ENCODE measurements at regions not wholly inside any gene's neighbourhood (a gene's known extent, or its start where the extent isn't known, plus 50 kb on each side); places are given as distances from the start of the nearest gene placed in this dataset.

DNA sequence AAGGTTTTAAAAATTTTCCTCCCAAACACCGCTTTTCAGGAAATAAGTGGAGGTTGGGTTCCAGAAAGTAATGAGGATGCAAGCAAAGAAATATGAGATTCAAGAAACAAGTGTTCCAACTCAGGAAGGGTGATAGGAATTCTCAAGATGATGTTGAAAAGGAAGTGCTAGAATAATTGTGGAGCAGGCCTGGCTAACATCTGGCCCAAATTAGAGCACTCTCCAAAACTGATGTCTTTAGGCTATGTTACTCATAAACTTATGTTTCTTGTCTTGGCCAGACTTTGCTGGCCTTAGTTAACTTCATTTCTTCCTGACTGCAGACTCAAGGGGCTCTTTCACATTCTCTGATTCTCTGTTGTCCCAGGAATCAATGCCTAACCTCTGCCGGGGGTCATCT lies 116.3 kb downstream of the TMTC3 start:
- Histone ChIP-seq H3K27me3 (no peaks in the 10 kb centered on the region), H3K36me3 (replicated peaks in 1 of 2) (no peaks in the 10 kb centered on the region), H3K9me3 (replicated peaks in 1 of 3) (no peaks in the 10 kb centered on the region), H3K4me1 (replicated peaks in 1 of 2) (no peaks in the 10 kb centered on the region), H3K4me3 (no peak overlapping the region), H3K27ac (no peak overlapping the region)
- intact Hi-C loops (cut with DNase I), result no loop called here
- TF ChIP-seq POLR2A (IDR thresholded peaks at IDR 0.05), result no peak
- TF ChIP-seq, protein P1, sequence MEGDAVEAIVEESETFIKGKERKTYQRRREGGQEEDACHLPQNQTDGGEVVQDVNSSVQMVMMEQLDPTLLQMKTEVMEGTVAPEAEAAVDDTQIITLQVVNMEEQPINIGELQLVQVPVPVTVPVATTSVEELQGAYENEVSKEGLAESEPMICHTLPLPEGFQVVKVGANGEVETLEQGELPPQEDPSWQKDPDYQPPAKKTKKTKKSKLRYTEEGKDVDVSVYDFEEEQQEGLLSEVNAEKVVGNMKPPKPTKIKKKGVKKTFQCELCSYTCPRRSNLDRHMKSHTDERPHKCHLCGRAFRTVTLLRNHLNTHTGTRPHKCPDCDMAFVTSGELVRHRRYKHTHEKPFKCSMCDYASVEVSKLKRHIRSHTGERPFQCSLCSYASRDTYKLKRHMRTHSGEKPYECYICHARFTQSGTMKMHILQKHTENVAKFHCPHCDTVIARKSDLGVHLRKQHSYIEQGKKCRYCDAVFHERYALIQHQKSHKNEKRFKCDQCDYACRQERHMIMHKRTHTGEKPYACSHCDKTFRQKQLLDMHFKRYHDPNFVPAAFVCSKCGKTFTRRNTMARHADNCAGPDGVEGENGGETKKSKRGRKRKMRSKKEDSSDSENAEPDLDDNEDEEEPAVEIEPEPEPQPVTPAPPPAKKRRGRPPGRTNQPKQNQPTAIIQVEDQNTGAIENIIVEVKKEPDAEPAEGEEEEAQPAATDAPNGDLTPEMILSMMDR (IDR thresholded peaks at IDR 0.05), result no peak
- WGBS, 4 donors, result 91 to 99% (median 93%) methylated on average over 2 of the region's 2 CpGs
- no peak for DNase-seq

DNA sequence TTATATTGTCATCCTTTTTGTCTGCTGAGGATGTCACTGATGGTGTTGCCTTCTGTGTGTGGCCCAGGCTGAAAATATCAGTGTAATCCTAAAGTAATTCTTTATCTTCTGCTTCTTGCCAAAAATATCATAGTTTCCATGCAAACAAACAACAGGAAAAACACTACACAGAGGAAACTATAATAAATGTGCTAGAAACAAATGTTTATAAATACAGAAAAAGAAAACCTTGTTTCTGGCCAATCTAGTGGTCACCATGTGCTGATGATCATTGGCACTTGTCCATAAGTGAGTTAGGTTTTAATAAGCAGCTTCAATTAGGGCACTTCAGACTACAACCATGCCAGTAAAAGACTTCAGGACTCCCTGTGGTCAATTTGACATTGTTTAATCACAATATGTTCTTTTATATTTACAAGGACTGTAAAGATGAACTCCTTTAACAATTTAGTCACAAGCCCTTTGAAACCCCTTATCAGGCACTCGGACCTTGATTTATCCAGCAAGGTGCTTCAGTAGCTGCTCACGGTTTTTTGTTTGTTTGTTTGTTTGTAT lies 124.8 kb downstream of the TMTC3 start:
- intact Hi-C loops (cut with DNase I), result no loop called here
- no peaks in the 10 kb centered on the region for H3K4me1 ChIP-seq (replicated peaks in 1 of 2)
- TF ChIP-seq, protein P1 (IDR thresholded peaks at IDR 0.05), result no peak
- no peak for TF ChIP-seq POLR2A (IDR thresholded peaks at IDR 0.05)
- H3K27me3 ChIP-seq, result no peaks in the 10 kb centered on the region
- no peak for DNase-seq
- H3K9me3 ChIP-seq (replicated peaks in 1 of 3), result no peaks in the 10 kb centered on the region
- H3K4me3 ChIP-seq, result no peak overlapping the region
- H3K27ac ChIP-seq, result no peak overlapping the region
- no peaks in the 10 kb centered on the region for H3K36me3 ChIP-seq (replicated peaks in 1 of 2)
- 44 to 65% (median 54%) methylated on average over 2 of the region's 2 CpGs for WGBS, 4 donors

DNA sequence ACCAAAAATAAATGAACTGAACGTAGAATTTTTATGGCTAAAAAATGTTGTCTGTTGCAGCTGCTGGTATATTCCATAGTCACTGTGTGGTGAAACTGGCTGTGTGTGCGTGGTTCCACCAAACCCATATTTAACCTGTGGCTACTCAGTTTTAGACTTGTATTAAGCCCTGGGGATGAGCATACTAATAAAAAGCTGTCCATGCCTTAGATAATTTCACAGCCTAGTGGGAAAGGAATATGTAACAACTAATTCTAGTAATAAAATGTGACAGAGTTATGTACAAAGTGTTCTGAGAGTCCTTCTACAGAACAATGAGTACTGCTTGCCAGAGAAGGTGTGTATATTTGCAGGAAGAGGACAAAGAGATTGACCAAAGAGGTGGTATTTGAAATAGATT lies 125.5 kb downstream of the TMTC3 start:
- H3K36me3 ChIP-seq (replicated peaks in 1 of 2), result no peaks in the 10 kb centered on the region
- H3K27me3 ChIP-seq, result no peaks in the 10 kb centered on the region
- H3K9me3 ChIP-seq (replicated peaks in 1 of 3), result no peaks in the 10 kb centered on the region
- no peak for TF ChIP-seq POLR2A (IDR thresholded peaks at IDR 0.05)
- TF ChIP-seq, protein P1 (IDR thresholded peaks at IDR 0.05), result no peak
- intact Hi-C loops (cut with DNase I), result no loop called here
- no peak overlapping the region for H3K27ac ChIP-seq
- H3K4me1 ChIP-seq (replicated peaks in 1 of 2), result no peaks in the 10 kb centered on the region
- 77 to 84% (median 82%) methylated on average over 2 of the region's 2 CpGs for WGBS, 4 donors
- DNase-seq, result no peak
- H3K4me3 ChIP-seq, result no peak overlapping the region

DNA sequence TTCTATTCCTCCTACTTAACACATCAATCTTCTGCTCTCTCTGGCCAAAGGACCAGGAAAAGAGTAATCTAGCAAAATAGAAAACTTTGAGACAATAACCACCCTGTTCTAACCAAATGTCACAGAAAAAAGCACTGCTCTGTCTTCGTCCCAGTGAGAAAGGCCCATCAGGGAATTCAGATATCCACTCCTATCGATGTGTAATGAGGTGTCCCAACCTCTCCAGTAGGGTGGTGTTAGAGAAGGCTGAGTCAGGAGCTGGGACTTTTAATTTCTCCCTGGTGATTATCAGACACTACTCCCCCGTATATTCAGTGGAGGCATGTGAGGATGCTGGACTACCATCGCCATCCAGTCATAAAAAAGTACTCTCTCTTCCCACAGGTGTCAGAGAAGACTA lies 130.3 kb downstream of the TMTC3 start:
- TF ChIP-seq, protein P1 (IDR thresholded peaks at IDR 0.05), result no peak
- no peak for TF ChIP-seq POLR2A (IDR thresholded peaks at IDR 0.05)
- Histone ChIP-seq H3K4me3 (no peak overlapping the region), H3K4me1 (replicated peaks in 1 of 2) (no peaks in the 10 kb centered on the region), H3K27me3 (no peaks in the 10 kb centered on the region), H3K9me3 (replicated peaks in 1 of 3) (no peaks in the 10 kb centered on the region), H3K27ac (no peak overlapping the region), H3K36me3 (replicated peaks in 1 of 2) (no peaks in the 10 kb centered on the region)
- intact Hi-C loops (cut with DNase I), result no loop called here
- WGBS, 4 donors, result 80 to 89% (median 83%) methylated on average over 4 of the region's 4 CpGs
- DNase-seq, result no peak

All from adrenal gland (tissue), 9 donors.